Mesendoderm (in vitro differentiated cells): ENCODE measurements at regions not wholly inside any gene's neighbourhood (a gene's known extent, or its start where the extent isn't known, plus 50 kb on each side); places are given as distances from the start of the nearest gene placed in this dataset.
"Not testable (repeated sequence)": the region's sequence is repeated elsewhere in the genome, so short reads cannot be mapped to it uniquely, and the experiment has no call there.

Source experiments
- DNase-seq: peaks from one replicate; pipeline ENCODE4 v3.0.0; 2013
- H2AK5ac ChIP-seq: 2 replicates; pipeline ENCODE4 v1.6.1; 2013; ENCODE audit warnings: low read length, inconsistent platforms
- H2BK120ac ChIP-seq: 2 replicates; pipeline ENCODE4 v1.6.1; 2013; ENCODE audit warnings: low read depth, mild to moderate bottlenecking, low read length, moderate library complexity, mixed read lengths
- H2BK15ac ChIP-seq: replicated peaks from 2 replicates; pipeline ENCODE4 v1.6.1; 2013; ENCODE audit warnings: low read depth, mild to moderate bottlenecking, moderate library complexity
- H2BK5ac ChIP-seq: 2 replicates; pipeline ENCODE4 v1.6.1; 2013; ENCODE audit warnings: low read length, inconsistent platforms
- H3K18ac ChIP-seq: 2 replicates; pipeline ENCODE4 v1.6.1; 2013; ENCODE audit warnings: mild to moderate bottlenecking, low read length, mixed read lengths
- H3K23ac ChIP-seq: one replicate; pipeline ENCODE4 v1.6.1; 2013; ENCODE audit warnings: low read length
- H3K27ac ChIP-seq: 2 replicates; pipeline ENCODE4 v1.5.1; 2013; ENCODE audit warnings: low read depth, mild to moderate bottlenecking, inconsistent platforms, low read length, moderate library complexity
- H3K27me3 ChIP-seq: 2 replicates; pipeline ENCODE4 v1.6.1; 2013; ENCODE audit warnings: low read length, control low read depth, mild to moderate bottlenecking, inconsistent platforms; ENCODE audit not compliant: insufficient read depth, poor library complexity
- H3K36me3 ChIP-seq: 2 replicates; pipeline ENCODE4 v1.6.1; 2013; ENCODE audit warnings: low read length, inconsistent platforms; ENCODE audit not compliant: control insufficient read depth, insufficient read depth
- H3K4ac ChIP-seq: one replicate; pipeline ENCODE4 v1.6.1; 2013; ENCODE audit warnings: low read depth, mild to moderate bottlenecking, low read length, moderate library complexity
- H3K4me1 ChIP-seq: 2 replicates; pipeline ENCODE4 v1.6.1; 2013; ENCODE audit warnings: low read depth, low read length, inconsistent platforms; ENCODE audit not compliant: control insufficient read depth
- H3K4me2 ChIP-seq: 2 replicates; pipeline ENCODE4 v1.6.1; 2013; ENCODE audit warnings: low read length
- H3K4me3 ChIP-seq: 2 replicates; pipeline ENCODE4 v1.5.1; 2013; ENCODE audit warnings: mild to moderate bottlenecking, low read length
- H3K56ac ChIP-seq: one replicate; pipeline ENCODE4 v1.6.1; 2013; ENCODE audit warnings: low read length
- H3K79me1 ChIP-seq: 2 replicates; pipeline ENCODE4 v1.6.1; 2013; ENCODE audit warnings: low read length, inconsistent platforms
- H3K79me2 ChIP-seq: 2 replicates; pipeline ENCODE4 v1.6.1; 2013; ENCODE audit warnings: mild to moderate bottlenecking, low read length; ENCODE audit not compliant: control insufficient read depth, insufficient read depth
- H3K9ac ChIP-seq: 2 replicates; pipeline ENCODE4 v1.6.1; 2013; ENCODE audit warnings: low read length, inconsistent platforms
- H4K5ac ChIP-seq: one replicate; pipeline ENCODE4 v1.6.1; 2013; ENCODE audit warnings: low read length
- H4K8ac ChIP-seq: one replicate; pipeline ENCODE4 v1.6.1; 2013; ENCODE audit warnings: low read depth, mild to moderate bottlenecking, control low read depth, low read length, moderate library complexity
- WGBS: extraction: QIAGEN DNeasy Blood & Tissue Kit; methylation state at CpG from one replicate; pipeline ENCODE4 v1.1.7; 2013; ENCODE audit warnings: low lambda C conversion rate, missing lambda C conversion rate; ENCODE audit not compliant: insufficient coverage; ENCODE audit errors: extremely low coverage; 5-methylcytosine and 5-hydroxymethylcytosine counted together

DNA sequence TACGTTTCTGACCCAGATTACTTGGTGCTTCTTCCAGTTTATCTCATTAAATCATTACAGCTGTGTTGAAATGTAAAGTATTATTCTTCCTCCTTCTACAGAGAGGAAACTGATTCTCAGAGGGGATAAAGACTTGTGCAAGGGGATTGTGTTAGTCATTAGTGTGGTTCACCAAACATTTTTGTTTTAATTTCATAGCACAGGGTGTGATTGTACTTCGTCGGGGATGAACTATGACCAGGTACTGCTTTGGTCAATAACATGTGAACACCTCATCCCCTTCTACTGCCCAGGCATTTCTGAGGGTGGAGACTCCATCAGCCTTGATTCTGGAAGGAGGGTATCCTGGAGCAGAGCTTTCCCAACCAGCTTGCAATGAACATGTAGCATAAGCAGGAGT lies 120.2 kb upstream of the ALX4 start:
- Histone ChIP-seq H2BK120ac (no peak overlapping the region), H3K56ac (no peak overlapping the region), H2BK5ac (no peak overlapping the region), H3K4ac (no peak overlapping the region), H3K4me3 (no peak overlapping the region), H3K18ac (no peak overlapping the region), H3K27me3 (no peaks in the 10 kb centered on the region), H3K23ac (no peak overlapping the region), H3K79me2 (no peaks in the 10 kb centered on the region), H2BK15ac (no peak overlapping the region), H2AK5ac (no peak overlapping the region), H3K4me1 (no peaks in the 10 kb centered on the region), H3K79me1 (no peaks in the 10 kb centered on the region), H3K4me2 (no peak overlapping the region), H3K9ac (no peak overlapping the region), H3K36me3 (no peaks in the 10 kb centered on the region), H3K27ac (no peak overlapping the region), H4K8ac (no peak overlapping the region), H4K5ac (no peak overlapping the region)
- no CpG with 5 or more reads among the region's 3 CpGs for WGBS
- no peak for DNase-seq

DNA sequence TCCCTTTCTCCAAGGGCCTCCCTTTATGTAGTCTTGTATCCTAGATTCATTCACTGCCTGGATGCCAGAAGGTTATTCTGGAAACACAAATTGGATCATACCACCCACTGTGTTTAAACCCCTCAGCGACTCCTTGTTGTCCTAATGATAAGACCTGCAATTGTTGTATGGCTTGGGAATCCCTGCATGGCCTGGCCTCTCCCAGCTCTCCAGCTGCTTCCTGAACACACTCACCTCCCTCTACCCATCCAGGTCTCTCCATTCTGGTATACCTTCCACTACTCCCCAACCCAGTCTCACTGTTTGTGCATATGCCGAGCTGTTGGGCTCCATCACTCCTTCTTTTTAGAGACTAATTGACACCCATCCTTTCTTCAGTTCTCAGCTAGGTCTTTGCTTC lies 124.3 kb upstream of the ALX4 start:
- no peak overlapping the region for H3K27ac ChIP-seq

DNA sequence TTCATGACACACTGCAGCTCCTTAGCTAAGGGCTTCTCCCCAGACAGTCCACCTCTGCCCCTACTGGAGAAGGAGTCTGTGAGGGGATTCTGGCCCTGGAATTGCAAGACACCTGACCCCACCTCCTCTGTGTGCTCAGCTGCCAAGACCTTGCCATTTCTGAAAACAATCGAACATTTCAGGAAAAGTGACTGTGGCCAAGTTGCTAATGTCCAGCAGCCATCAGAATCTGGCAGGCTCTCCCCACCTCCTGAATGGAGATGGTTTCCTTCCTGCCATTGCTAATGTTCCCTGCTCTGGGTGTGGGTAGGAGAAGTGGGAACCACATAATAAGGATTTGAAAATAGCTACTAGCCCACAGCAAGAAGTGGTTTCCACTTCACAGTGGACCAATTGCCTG lies 127.2 kb upstream of the ALX4 start:
- no peak overlapping the region for H3K9ac ChIP-seq
- no peak overlapping the region for H3K4me2 ChIP-seq
- H3K27me3 ChIP-seq: no peaks in the 10 kb centered on the region
- H3K79me1 ChIP-seq: no peaks in the 10 kb centered on the region
- H3K23ac ChIP-seq: no peak overlapping the region
- no peak overlapping the region for H3K18ac ChIP-seq
- H3K4me3 ChIP-seq: no peak overlapping the region
- no peak overlapping the region for H4K5ac ChIP-seq
- no peak overlapping the region for H2BK15ac ChIP-seq
- no CpG with 5 or more reads among the region's 1 CpG for WGBS
- H2BK5ac ChIP-seq: no peak overlapping the region
- DNase-seq: no peak
- no peak overlapping the region for H2BK120ac ChIP-seq
- H3K36me3 ChIP-seq: no peaks in the 10 kb centered on the region
- H3K4ac ChIP-seq: no peak overlapping the region
- no peak overlapping the region for H3K56ac ChIP-seq
- no peak overlapping the region for H3K27ac ChIP-seq
- no peaks in the 10 kb centered on the region for H3K79me2 ChIP-seq
- no peak overlapping the region for H4K8ac ChIP-seq
- no peak overlapping the region for H2AK5ac ChIP-seq
- H3K4me1 ChIP-seq: no peaks in the 10 kb centered on the region

More for the DNA sequence above, 124.3 kb upstream of the ALX4 start:
- DNase-seq: peak; percentile 26
- Histone ChIP-seq H3K4ac (no peak overlapping the region), H3K36me3 (no peaks in the 10 kb centered on the region), H3K23ac (no peak overlapping the region), H3K79me2 (no peaks in the 10 kb centered on the region), H4K8ac (no peak overlapping the region), H3K56ac (no peak overlapping the region), H2BK15ac (no peak overlapping the region), H3K4me2 (no peak overlapping the region), H3K9ac (no peak overlapping the region), H3K18ac (no peak overlapping the region), H3K4me3 (no peak overlapping the region), H2AK5ac (no peak overlapping the region), H3K27me3 (no peaks in the 10 kb centered on the region), H3K79me1 (no peaks in the 10 kb centered on the region), H4K5ac (no peak overlapping the region), H2BK5ac (no peak overlapping the region), H2BK120ac (no peak overlapping the region), H3K4me1 (no peaks in the 10 kb centered on the region)
- WGBS: no CpG with 5 or more reads among the region's 2 CpGs

DNA sequence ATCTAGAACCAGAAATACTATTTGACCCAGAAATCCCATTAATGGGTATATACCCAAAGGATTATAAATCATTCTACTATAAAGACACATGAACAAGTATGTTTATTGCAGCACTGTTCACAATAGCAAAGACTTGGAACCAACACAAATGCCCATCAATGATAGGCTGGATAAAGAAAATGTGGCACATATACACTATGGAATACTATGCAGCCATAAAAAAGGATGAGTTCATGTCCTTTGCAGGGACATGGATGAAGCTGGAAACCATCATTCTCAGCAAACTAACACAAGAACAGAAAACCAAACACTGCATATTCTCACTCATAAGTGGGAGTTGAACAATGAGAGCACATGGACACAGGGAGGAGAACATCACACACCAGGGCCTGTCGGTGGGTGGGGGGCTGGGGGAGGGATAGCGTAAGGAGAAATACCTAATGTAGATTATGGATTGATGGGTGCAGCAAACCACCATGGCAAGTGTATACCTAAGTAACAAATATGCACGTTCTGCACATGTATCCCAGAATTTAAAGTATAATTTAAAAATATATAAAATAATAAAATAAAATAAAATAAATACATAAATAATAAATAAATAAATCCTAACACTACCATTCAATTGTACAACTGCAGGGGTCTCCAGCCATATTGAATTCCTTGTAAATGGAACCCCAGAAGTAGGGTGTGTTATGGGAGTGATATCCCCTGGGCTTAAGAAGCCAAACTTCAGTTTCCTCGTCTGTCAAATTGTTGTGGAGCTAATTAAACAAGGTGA lies 122.4 kb upstream of the CD82 start:
- H2BK120ac ChIP-seq, H3K27me3 ChIP-seq, H3K18ac ChIP-seq, H3K79me1 ChIP-seq, H2BK15ac ChIP-seq, H4K8ac ChIP-seq, H3K56ac ChIP-seq, DNase-seq, H3K4ac ChIP-seq, H3K79me2 ChIP-seq, H4K5ac ChIP-seq, H3K36me3 ChIP-seq, H3K4me3 ChIP-seq, H3K9ac ChIP-seq, H3K27ac ChIP-seq, H3K4me1 ChIP-seq, H3K23ac ChIP-seq, H2BK5ac ChIP-seq, H3K4me2 ChIP-seq, H2AK5ac ChIP-seq: not testable (repeated sequence)
- WGBS: no CpG with 5 or more reads among the region's 4 CpGs

DNA sequence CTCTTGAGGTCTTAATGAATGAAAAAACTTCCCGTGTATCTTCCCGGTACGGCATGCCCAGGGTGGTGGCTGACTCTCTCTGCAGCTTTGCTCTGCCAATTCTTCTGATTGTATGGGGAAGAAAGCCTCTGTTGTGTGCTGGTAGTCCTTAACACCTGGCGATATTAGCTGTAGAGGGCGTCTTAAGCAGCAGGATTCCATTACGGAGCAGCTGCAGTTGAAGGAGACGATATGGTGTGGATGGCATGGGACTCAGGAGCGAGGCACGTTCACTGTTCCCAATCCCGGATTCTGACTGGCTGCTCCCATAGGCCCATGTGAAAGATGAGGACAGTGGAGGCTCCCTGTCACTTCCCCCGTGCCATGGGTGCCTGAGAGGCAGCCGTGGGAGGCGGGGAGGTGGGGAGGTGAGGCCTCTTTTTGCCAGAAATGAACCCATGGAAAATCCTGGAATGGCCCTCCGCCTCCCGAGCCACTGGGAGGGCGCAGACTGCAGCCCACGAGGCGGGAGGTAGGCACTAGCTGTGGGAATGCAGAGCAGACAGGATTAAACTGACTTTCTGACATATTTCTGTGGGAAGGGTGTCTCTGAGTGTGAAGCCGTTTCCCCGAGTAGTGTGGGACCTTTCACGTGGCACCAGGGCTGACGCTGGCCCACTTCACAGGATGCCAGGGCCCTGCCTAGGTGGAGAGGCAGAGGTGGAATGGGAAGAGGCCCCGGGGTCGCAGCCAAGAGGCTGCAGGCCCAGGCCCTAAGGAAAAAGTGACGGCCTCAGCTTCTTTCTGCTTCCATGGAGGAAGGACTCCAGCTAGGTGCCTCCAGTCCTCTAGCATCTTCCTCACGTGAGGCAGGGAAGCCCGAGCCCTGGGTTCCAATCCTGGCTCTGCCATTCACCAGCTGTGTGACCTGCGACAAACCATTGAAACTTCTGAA lies 121.4 kb upstream of the CD82 start:
- Histone ChIP-seq H2BK15ac (no peak overlapping the region), H3K4me1 (peaks cover 5% of the 10 kb centered on the region), H4K8ac (no peak overlapping the region), H3K4ac (no peak overlapping the region), H3K36me3 (no peaks in the 10 kb centered on the region), H3K27me3 (no peaks in the 10 kb centered on the region), H2AK5ac (no peak overlapping the region), H3K4me3 (no peak overlapping the region), H3K9ac (no peak overlapping the region), H2BK5ac (no peak overlapping the region), H4K5ac (no peak overlapping the region), H3K27ac (no peak overlapping the region), H3K79me2 (no peaks in the 10 kb centered on the region), H2BK120ac (no peak overlapping the region), H3K18ac (no peak overlapping the region), H3K23ac (no peak overlapping the region), H3K4me2 (no peak overlapping the region), H3K79me1 (no peaks in the 10 kb centered on the region), H3K56ac (no peak overlapping the region)
- no CpG with 5 or more reads among the region's 28 CpGs for WGBS
- peak; percentile 52 for DNase-seq
